ENCODE measurements at regions not wholly inside any gene's neighbourhood (a gene's known extent, or its start where the extent isn't known, plus 50 kb on each side); places are given as distances from the start of the nearest gene placed in this dataset.

DNA sequence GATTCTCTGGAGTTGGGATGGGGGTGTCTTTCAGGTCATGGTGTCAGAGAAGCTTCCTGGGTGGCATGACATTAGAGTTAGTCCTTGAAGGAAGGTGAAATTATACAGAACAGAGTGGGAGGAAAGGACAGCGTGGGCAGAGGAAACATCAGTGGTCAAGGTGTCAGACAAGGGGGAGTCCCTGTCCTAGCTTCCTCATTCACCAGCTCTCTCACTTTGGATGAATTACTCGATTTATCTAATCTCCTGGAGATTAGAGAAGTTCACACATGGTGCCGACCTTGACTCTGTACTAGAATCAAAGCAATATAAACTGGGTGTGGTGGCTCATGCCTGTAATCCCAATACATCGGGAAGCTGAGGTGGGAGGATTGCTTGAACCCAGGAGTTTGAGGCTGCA, 492.9 kb downstream of the VRK1 start:
- TF ChIP-seq, protein P1, sequence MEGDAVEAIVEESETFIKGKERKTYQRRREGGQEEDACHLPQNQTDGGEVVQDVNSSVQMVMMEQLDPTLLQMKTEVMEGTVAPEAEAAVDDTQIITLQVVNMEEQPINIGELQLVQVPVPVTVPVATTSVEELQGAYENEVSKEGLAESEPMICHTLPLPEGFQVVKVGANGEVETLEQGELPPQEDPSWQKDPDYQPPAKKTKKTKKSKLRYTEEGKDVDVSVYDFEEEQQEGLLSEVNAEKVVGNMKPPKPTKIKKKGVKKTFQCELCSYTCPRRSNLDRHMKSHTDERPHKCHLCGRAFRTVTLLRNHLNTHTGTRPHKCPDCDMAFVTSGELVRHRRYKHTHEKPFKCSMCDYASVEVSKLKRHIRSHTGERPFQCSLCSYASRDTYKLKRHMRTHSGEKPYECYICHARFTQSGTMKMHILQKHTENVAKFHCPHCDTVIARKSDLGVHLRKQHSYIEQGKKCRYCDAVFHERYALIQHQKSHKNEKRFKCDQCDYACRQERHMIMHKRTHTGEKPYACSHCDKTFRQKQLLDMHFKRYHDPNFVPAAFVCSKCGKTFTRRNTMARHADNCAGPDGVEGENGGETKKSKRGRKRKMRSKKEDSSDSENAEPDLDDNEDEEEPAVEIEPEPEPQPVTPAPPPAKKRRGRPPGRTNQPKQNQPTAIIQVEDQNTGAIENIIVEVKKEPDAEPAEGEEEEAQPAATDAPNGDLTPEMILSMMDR (conservative IDR thresholded peaks at IDR 0.05; ENCODE audit: low read depth, low read length) = no peak
- TF ChIP-seq USF2 (IDR thresholded peaks at IDR 0.05; ENCODE audit: low read depth, low read length) = no peak

Measured in IMR-90 (cell line).